Lower leg skin (tissue), 4 donors: ENCODE measurements at regions not wholly inside any gene's neighbourhood (a gene's known extent, or its start where the extent isn't known, plus 50 kb on each side); places are given as distances from the start of the nearest gene placed in this dataset.
"Not testable (repeated sequence)": the region's sequence is repeated elsewhere in the genome, so short reads cannot be mapped to it uniquely, and the experiment has no call there.

Experiments used
- DNase-seq, 2 donors: peaks; one replicate each; pipeline ENCODE4 v3.0.0-alpha.2; 2019; ENCODE audit warnings: low spot score in 2 of 2
- H3K4me3 ChIP-seq: fragments of 200-600 bp; sonication (generic); 2 replicates; pipeline ENCODE4 v1.5.1; 2017; ENCODE audit warnings: mild to moderate bottlenecking, low read depth; ENCODE audit not compliant: poor library complexity, severe bottlenecking
- CTCF ChIP-seq, 3 donors: fragments of 450-650 bp; IDR thresholded peaks; one replicate each; pipeline ENCODE4 v1.5.1; 2016; ENCODE audit warnings: antibody characterized with exemption in 3 of 3, mild to moderate bottlenecking in 3 of 3, moderate library complexity in 2 of 3
- POLR2A ChIP-seq, 2 donors: fragments of 450-650 bp; IDR thresholded peaks; one replicate each; pipeline ENCODE4 v1.6.1; 2016 to 2017; ENCODE audit warnings: antibody characterized with exemption in 2 of 2, mild to moderate bottlenecking in 1 of 2, moderate library complexity in 1 of 2
- WGBS, 2 donors: methylation state at CpG; one replicate each; pipeline ENCODE4 v1.1.5; 2018; 5-methylcytosine and 5-hydroxymethylcytosine counted together
- intact Hi-C: fragments of 100-400 bp; cut with DNase I; formaldehyde crosslinking; loops from one replicate; pipeline ENCODE4 v1.15.0; 2023; ENCODE audit warnings: low total_unique reads

- intact Hi-C loops, result no loop called here
- TF ChIP-seq POLR2A (IDR thresholded peaks at IDR 0.05) (no peak), CTCF (IDR thresholded peaks at IDR 0.05) (no peak)
- DNase-seq, result no peak
- WGBS, 2 donors, result 79 to 83% methylated on average over 3 of the region's 3 CpGs
- H3K4me3 ChIP-seq, result no peak overlapping the region
Observed at GRCh38 chr5:18292146-18292545, 657.9 kb downstream of the TAF11L14 start.

GRCh38 chr5:18295696-18296095 is 661.4 kb downstream of the TAF11L14 start:
- intact Hi-C loops, DNase-seq: not testable (repeated sequence)
- WGBS, 2 donors, result 72 to 85% methylated on average over 3 of the region's 3 CpGs

GRCh38 chr5:18299166-18299565 is 664.9 kb downstream of the TAF11L14 start:
- TF ChIP-seq POLR2A (IDR thresholded peaks at IDR 0.05) (no peak), CTCF (IDR thresholded peaks at IDR 0.05) (no peak)
- no peak for DNase-seq
- H3K4me3 ChIP-seq, result no peak overlapping the region
- intact Hi-C loops, result no loop called here

More at GRCh38 chr5:18295696-18296095, 661.4 kb downstream of the TAF11L14 start:
- not testable (repeated sequence) for H3K4me3 ChIP-seq

- intact Hi-C loops, result no loop called here
- 62 to 66% methylated on average over 8 of the region's 8 CpGs for WGBS, 2 donors
Observed at GRCh38 chr5:18305288-18305924, 671.1 kb downstream of the TAF11L14 start.

GRCh38 chr5:18311266-18311665 is 677.0 kb downstream of the TAF11L14 start:
- WGBS, 2 donors, result 73 to 80% methylated on average over 3 of the region's 3 CpGs
- H3K4me3 ChIP-seq, result no peak overlapping the region
- DNase-seq, result no peak
- TF ChIP-seq POLR2A (IDR thresholded peaks at IDR 0.05), result no peak
- TF ChIP-seq CTCF (IDR thresholded peaks at IDR 0.05), result no peak
- intact Hi-C loops, result loop anchor here (5.0 kb wide), 1 partner anchor 1094 kb away; the partner anchor contains the start of gene BASP1

More at GRCh38 chr5:18305288-18305924, 671.1 kb downstream of the TAF11L14 start:
- no peak for TF ChIP-seq POLR2A (IDR thresholded peaks at IDR 0.05)
- TF ChIP-seq CTCF (IDR thresholded peaks at IDR 0.05), result no peak
- no peak overlapping the region for H3K4me3 ChIP-seq
- DNase-seq, result no peak

- WGBS, 2 donors, result 95 to 100% methylated on average over 1 of the region's 1 CpG
- intact Hi-C loops, result loop anchor here (5.0 kb wide), 1 partner anchor 1095 kb away; the partner anchor contains the start of gene BASP1
- H3K4me3 ChIP-seq, result no peak overlapping the region
Observed at GRCh38 chr5:18312016-18312415, 677.8 kb downstream of the TAF11L14 start.

More at GRCh38 chr5:18312016-18312415, 677.8 kb downstream of the TAF11L14 start:
- no peak for DNase-seq
- no peak for TF ChIP-seq POLR2A (IDR thresholded peaks at IDR 0.05)
- TF ChIP-seq CTCF (IDR thresholded peaks at IDR 0.05), result no peak
